ENCODE measurements at regions not wholly inside any gene's neighbourhood (a gene's known extent, or its start where the extent isn't known, plus 50 kb on each side); places are given as distances from the start of the nearest gene placed in this dataset.

DNA sequence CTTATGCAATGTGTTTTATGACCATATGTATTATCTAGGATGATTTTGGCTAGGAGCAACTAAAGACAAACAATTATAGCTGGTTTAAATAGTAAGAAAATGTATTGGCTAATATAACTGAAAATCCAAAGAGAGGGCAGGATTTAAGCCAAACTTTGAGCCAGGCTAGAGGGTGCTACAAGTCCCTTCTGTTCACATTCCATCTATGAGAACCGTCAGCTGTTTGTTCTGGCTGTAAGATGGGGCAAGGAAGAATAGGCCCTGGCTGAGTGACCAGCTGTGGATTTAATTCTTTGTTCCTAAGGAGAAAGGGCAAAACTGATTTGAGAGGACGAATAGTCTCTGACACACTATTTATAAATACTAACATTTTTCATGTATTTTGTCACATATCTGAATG, 79.2 kb upstream of the UGT8 start:
- no peak overlapping the region for H3K4me2 ChIP-seq (ENCODE audit: low read length)
- H3K27me3 ChIP-seq (ENCODE audit: insufficient read depth, low read depth, low read length): no peaks in the 10 kb centered on the region
- no peaks in the 10 kb centered on the region for H3K9me3 ChIP-seq (ENCODE audit: low read length)
- TF ChIP-seq TAF1 (IDR thresholded peaks at IDR 0.05; ENCODE audit: low read depth): no peak
- TF ChIP-seq, protein P1, sequence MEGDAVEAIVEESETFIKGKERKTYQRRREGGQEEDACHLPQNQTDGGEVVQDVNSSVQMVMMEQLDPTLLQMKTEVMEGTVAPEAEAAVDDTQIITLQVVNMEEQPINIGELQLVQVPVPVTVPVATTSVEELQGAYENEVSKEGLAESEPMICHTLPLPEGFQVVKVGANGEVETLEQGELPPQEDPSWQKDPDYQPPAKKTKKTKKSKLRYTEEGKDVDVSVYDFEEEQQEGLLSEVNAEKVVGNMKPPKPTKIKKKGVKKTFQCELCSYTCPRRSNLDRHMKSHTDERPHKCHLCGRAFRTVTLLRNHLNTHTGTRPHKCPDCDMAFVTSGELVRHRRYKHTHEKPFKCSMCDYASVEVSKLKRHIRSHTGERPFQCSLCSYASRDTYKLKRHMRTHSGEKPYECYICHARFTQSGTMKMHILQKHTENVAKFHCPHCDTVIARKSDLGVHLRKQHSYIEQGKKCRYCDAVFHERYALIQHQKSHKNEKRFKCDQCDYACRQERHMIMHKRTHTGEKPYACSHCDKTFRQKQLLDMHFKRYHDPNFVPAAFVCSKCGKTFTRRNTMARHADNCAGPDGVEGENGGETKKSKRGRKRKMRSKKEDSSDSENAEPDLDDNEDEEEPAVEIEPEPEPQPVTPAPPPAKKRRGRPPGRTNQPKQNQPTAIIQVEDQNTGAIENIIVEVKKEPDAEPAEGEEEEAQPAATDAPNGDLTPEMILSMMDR (IDR thresholded peaks at IDR 0.05; ENCODE audit: poor library complexity, severe bottlenecking): no peak
- TF ChIP-seq EZH2 (IDR thresholded peaks at IDR 0.05; ENCODE audit: borderline replicate concordance, insufficient read depth, low read length, poor library complexity, severe bottlenecking): no peak
- TF ChIP-seq, protein P2, sequence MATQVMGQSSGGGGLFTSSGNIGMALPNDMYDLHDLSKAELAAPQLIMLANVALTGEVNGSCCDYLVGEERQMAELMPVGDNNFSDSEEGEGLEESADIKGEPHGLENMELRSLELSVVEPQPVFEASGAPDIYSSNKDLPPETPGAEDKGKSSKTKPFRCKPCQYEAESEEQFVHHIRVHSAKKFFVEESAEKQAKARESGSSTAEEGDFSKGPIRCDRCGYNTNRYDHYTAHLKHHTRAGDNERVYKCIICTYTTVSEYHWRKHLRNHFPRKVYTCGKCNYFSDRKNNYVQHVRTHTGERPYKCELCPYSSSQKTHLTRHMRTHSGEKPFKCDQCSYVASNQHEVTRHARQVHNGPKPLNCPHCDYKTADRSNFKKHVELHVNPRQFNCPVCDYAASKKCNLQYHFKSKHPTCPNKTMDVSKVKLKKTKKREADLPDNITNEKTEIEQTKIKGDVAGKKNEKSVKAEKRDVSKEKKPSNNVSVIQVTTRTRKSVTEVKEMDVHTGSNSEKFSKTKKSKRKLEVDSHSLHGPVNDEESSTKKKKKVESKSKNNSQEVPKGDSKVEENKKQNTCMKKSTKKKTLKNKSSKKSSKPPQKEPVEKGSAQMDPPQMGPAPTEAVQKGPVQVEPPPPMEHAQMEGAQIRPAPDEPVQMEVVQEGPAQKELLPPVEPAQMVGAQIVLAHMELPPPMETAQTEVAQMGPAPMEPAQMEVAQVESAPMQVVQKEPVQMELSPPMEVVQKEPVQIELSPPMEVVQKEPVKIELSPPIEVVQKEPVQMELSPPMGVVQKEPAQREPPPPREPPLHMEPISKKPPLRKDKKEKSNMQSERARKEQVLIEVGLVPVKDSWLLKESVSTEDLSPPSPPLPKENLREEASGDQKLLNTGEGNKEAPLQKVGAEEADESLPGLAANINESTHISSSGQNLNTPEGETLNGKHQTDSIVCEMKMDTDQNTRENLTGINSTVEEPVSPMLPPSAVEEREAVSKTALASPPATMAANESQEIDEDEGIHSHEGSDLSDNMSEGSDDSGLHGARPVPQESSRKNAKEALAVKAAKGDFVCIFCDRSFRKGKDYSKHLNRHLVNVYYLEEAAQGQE (IDR thresholded peaks at IDR 0.05; ENCODE audit: borderline replicate concordance): no peak
- no peak for TF ChIP-seq EP300 (conservative IDR thresholded peaks at IDR 0.05; ENCODE audit: poor library complexity, severe bottlenecking)
- TF ChIP-seq RAD21 (conservative IDR thresholded peaks at IDR 0.05): no peak
- no peak for TF ChIP-seq SMC3 (conservative IDR thresholded peaks at IDR 0.05; ENCODE audit: poor library complexity)
- no peak for TF ChIP-seq POLR2AphosphoS5 (IDR thresholded peaks at IDR 0.05)
- TF ChIP-seq MXI1 (conservative IDR thresholded peaks at IDR 0.05; ENCODE audit: poor library complexity, severe bottlenecking): no peak
- H3F3A ChIP-seq (ENCODE audit: insufficient read depth, low read length, poor library complexity, severe bottlenecking): no peaks in the 10 kb centered on the region
- H3K27ac ChIP-seq (ENCODE audit: low read length): no peak overlapping the region
- no peak overlapping the region for H2AFZ ChIP-seq (ENCODE audit: low read depth, low read length)
- H3K4me3 ChIP-seq (ENCODE audit: low read length): no peak overlapping the region
- no peak overlapping the region for H3K9ac ChIP-seq (ENCODE audit: low read length)
- no peaks in the 10 kb centered on the region for H4K20me1 ChIP-seq (ENCODE audit: insufficient read depth)
- no peaks in the 10 kb centered on the region for H3K9me2 ChIP-seq (ENCODE audit: insufficient read depth, low read length)
- no peaks in the 10 kb centered on the region for H3K36me3 ChIP-seq (ENCODE audit: insufficient read depth, low read length)
- no peaks in the 10 kb centered on the region for H3K79me2 ChIP-seq (replicated peaks; ENCODE audit: insufficient read depth, low read length)

DNA sequence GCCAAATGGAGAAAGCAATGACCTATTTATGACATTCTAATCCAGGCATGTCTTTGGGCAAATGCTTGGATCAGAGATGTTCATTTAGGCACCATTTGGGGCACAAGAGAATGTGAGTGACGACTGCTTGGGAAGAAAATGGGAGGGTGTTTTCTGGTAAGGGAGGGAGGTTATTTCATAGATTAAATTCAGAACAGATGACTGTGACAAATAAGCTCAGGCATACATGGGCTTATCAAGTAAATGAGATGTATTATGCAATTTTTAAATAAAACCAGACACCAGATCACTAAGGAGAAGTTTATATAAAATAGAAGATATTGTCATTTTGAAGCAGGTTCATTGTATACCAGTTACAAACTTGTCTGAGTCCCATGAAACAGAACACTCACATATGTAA, 71.4 kb upstream of the UGT8 start:
- H3K27me3 ChIP-seq (ENCODE audit: insufficient read depth, low read depth, low read length): no peaks in the 10 kb centered on the region
- H3K4me3 ChIP-seq (ENCODE audit: low read length): no peak overlapping the region
- no peaks in the 10 kb centered on the region for H4K20me1 ChIP-seq (ENCODE audit: insufficient read depth)
- no peaks in the 10 kb centered on the region for H3K36me3 ChIP-seq (ENCODE audit: insufficient read depth, low read length)
- H3K9me2 ChIP-seq (ENCODE audit: insufficient read depth, low read length): no peaks in the 10 kb centered on the region
- no peak overlapping the region for H3K27ac ChIP-seq (ENCODE audit: low read length)
- TF ChIP-seq, protein P1 (IDR thresholded peaks at IDR 0.05; ENCODE audit: poor library complexity, severe bottlenecking): no peak
- TF ChIP-seq EP300 (conservative IDR thresholded peaks at IDR 0.05; ENCODE audit: poor library complexity, severe bottlenecking) (no peak), MXI1 (conservative IDR thresholded peaks at IDR 0.05; ENCODE audit: poor library complexity, severe bottlenecking) (no peak), TAF1 (IDR thresholded peaks at IDR 0.05; ENCODE audit: low read depth) (no peak), SMC3 (conservative IDR thresholded peaks at IDR 0.05; ENCODE audit: poor library complexity) (no peak), POLR2AphosphoS5 (IDR thresholded peaks at IDR 0.05) (no peak), RAD21 (conservative IDR thresholded peaks at IDR 0.05) (no peak), EZH2 (IDR thresholded peaks at IDR 0.05; ENCODE audit: borderline replicate concordance, insufficient read depth, low read length, poor library complexity, severe bottlenecking) (no peak)
- TF ChIP-seq, protein P2 (IDR thresholded peaks at IDR 0.05; ENCODE audit: borderline replicate concordance): no peak
- H3K4me2 ChIP-seq (ENCODE audit: low read length): no peak overlapping the region
- H3K79me2 ChIP-seq (replicated peaks; ENCODE audit: insufficient read depth, low read length): no peaks in the 10 kb centered on the region
- no peak overlapping the region for H2AFZ ChIP-seq (ENCODE audit: low read depth, low read length)
- no peaks in the 10 kb centered on the region for H3F3A ChIP-seq (ENCODE audit: insufficient read depth, low read length, poor library complexity, severe bottlenecking)
- no peaks in the 10 kb centered on the region for H3K9me3 ChIP-seq (ENCODE audit: low read length)
- no peak overlapping the region for H3K9ac ChIP-seq (ENCODE audit: low read length)
